NCI-H82 (cell line): ENCODE measurements at regions not wholly inside any gene's neighbourhood (a gene's known extent, or its start where the extent isn't known, plus 50 kb on each side); places are given as distances from the start of the nearest gene placed in this dataset.

ENCODE experiments used
- DNase-seq: peaks from one replicate; lab custom pipeline; 2025; lab: John Stamatoyannopoulos, UW

DNA sequence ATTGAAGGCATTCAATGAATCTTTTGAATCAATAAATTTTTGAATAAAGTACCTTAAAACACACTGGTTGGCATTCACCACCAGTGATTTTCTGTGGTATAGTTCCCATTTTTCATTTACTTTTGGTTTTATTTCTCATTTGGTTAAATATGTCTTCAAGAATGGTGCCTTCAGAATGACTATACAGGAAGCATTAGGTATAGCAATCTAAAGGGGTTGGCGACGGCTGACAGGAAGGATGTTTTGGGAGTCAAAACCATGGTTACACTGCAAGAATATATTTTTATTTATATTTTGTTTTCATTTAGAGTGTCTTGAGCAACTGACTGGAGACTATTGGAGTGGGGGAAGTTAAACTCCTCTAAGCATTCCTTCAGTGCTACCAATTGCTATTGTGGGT is 235.7 kb downstream of the HTR1A start:
- no peak for DNase-seq

DNA sequence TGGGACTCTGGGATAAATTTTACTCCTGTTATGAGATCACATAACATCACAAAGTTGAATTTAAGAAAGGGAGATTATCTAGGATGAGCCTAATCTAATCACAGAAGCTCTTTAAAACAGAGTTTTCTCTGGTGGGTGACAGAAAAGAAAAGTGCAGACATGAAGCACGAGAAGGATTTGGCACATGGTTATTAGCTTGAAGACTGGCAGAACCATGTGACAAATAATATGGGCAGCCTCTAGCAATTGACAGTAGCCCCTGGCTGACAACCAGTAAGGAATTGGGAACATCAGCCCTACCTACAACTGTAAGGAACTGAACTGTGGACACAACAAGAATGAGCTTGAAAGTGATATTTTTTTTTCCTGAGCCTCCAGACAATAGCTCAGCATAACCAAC is 243.1 kb downstream of the HTR1A start:
- peak; percentile 22 for DNase-seq

DNA sequence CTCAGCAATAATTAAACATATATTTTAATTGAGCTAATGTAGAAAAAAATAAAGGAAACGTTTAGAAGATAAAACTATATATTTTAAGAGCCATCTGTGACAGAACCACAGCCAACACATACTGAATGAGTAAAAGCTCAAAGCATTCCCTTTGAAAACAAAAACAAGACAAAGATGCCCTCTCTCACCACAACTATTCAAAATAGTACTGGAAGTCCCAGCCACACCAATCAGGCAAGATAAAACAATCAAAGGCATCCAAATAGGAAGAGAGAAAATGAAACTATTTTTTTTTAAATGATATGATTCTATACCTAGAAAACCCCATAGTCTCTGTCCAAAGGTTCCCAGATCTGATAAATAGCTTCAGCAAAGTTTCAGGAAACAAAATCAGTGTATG is 262.0 kb downstream of the HTR1A start:
- DNase-seq = no peak

DNA sequence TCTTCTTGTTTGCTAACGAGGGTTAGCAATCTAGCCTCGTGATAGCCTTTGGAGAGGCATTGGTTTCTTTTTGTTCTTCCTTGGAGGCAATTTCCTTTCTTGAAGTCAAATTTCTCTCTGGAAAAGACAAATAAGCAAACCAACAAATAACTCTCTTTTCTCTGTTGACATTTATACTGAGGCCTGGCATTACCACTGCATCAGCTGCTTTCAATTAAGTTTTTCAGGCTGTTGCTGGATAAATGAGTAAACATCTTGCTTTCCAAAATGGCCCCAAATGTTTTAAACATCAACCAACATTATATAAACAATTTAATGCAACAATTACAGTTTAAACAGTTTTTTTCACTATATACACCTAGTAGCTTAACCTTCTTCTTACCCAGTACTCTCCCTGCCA is 264.4 kb downstream of the HTR1A start:
- no peak for DNase-seq

DNA sequence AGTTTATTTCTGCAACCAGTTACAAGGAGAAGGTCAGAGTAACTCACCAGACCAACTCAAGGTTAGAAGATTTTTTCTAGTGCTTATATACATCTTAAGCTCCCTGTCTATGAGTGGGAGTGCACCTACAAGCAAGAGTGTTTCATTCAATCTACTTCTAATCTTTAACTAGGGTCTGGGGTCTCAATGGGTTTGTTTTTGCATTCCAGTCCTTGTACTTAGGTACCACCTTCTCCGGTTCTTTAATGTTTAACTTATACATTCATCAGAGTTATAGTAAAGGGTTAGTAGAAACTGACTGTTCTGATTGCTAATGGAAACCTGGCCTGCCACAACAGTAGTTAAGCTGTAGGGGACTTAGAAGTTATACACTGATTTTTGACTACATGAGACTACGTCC is 271.7 kb downstream of the HTR1A start:
- DNase-seq = no peak

DNA sequence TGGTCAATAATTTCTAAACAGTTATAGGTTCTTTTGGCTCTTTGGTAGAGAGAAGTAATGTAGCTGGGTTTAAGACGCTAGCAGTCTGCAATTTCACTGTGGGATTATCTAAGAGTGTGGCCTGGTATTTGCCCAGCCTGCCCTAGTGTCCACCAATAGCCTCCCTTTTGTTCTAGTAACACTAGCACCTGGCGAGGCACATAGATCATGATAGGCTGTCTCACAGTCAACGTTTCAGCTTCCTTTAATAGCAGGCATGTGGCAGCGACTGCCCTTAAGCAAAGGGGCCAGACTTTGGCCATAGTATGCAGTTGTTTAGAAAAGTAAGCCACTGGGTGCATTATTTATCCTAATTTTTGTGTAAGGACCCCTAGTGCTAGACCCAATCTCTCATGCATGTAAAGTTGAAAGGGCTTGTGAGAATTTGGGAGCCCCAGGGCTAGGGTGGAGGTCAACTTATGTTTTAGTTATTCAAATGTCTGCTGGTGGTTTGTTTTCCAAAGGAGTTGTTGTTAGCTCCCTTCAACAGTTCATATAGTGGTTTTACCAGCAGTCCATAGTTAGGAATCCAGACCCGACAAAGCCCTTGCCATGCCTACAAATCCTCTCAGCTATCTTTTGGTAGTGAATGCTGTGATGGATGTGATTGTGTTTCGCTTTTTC is 274.3 kb downstream of the HTR1A start:
- DNase-seq = no peak

DNA sequence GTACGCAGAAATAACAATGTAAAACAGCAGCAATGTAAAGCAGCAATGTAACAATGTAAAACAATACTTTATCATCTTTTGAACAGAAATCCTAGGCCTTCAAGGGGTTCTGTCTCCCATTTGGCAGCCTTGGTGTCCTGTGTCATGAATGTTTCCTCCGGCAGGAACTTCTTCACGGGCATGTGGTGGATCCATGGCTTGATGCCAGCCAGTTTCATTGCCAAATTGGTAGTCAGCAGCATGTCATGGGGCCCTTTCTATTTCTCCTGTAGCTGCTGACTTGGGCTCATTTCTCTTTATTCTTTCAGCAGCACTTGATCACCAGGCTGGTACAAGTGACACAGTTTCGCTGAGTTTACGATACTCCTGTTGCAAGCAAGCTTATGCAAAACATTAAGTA is 275.3 kb downstream of the HTR1A start:
- no peak for DNase-seq

DNA sequence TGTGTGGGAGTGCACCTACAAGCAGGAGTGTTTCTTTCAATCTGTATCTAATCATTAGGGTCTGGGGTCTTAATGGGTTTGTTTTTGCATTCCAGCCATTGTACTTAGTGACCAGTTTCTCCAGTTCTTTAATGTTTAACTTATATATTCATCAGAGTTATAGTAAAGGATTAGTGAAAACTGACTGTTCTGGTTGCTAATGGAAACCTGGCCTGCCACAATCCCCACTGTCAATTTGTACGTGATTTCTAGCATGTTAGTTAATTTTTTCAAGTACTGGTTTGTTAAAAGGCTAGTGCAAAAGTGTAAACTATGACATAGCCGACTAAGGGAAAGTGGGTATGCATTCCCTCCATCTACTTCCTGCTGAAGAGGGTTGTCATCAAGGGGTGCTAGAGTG is 276.1 kb downstream of the HTR1A start:
- DNase-seq = no peak

DNA sequence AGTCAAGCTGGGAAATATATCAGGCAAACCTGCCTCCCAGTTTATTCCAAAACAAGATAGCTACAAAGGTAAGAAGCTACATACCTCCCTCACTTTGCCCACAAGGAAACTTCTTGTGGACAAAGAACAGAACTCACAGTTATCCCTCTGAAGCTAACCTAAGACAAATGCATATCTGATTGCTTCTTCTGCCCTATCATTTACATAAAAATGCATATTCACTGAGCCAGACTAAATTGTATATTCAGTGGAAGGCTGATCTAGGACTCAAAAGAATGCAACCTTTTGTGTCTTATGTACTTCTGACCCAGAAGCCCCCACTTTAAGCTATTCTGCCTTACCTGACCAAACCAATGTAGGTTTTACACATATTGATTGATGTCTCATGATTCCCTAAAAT is 276.8 kb downstream of the HTR1A start:
- DNase-seq = no peak

DNA sequence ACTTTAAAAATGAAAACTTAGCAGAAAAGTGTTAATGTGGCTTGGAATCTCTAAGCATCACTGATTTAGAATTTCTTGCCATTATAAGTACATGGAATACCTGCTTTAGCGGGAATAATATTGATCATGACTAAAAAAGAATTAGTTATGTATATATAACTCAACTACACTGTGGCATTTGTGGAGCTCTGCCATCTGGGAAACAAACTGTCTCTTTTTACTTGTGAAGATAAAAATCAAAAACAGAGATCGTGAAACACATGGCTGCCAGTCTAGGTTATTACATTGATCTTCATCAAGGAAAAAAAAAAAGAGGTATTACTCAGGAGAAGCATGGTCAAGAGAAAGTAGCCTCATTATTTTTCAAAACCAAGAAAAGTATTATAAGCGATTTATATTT is 287.4 kb downstream of the HTR1A start:
- no peak for DNase-seq

DNA sequence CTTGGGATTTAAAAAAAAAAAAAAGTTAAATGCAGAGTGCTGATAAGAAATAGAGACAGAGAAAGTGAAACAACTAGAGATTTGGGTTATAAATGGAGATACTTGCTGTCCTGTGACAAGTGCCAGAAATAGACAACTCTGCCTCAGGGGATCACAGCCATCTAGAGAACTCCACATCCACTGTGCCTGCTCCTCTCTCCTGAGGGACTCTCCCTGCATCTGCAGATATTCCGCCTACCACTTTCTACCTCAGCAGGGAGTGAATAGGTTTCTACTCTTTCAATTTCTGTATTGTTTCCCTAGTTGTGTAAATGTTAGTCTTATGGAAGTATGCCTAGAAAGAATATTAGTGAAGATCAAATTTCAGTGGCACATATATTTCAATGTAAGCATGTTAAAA is 307.2 kb downstream of the HTR1A start:
- peak; percentile 5 for DNase-seq

DNA sequence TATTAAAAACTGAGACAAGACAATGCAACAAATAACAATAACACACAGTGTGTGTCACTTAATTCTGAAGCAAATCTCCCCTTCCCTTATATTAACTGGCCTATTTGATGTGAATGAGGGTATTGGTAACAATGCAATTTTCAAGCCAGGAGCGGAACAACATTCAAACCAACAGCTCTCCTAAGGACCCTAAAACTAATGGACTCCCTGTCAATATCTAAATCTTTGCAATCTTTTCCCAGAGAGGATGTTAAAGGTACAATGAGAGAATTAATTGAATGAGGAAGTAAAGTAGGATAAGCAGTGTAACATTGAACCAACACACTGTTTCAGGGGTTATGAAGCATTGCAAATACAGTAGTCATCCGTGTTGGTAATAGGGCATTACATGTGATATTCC is 311.7 kb downstream of the HTR1A start:
- DNase-seq = no peak

DNA sequence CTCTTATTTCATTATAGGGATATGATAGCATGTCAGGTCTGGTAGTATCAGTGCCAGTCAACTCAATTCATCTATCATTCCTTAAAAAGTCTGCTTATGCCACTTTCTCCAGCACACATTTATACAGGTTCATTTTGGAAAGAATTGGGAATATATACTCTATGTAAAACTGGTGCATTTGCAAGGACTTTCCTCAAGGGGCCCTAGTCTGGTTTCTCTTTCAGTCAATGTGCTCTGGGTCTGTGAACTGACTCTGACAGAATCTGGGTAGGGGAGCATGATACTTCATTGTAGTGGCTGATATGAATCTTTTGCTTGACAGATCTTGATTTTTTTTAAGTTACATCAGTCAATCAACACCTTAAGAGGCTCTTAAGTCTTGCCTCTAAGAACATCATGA is 313.9 kb downstream of the HTR1A start:
- DNase-seq = no peak

DNA sequence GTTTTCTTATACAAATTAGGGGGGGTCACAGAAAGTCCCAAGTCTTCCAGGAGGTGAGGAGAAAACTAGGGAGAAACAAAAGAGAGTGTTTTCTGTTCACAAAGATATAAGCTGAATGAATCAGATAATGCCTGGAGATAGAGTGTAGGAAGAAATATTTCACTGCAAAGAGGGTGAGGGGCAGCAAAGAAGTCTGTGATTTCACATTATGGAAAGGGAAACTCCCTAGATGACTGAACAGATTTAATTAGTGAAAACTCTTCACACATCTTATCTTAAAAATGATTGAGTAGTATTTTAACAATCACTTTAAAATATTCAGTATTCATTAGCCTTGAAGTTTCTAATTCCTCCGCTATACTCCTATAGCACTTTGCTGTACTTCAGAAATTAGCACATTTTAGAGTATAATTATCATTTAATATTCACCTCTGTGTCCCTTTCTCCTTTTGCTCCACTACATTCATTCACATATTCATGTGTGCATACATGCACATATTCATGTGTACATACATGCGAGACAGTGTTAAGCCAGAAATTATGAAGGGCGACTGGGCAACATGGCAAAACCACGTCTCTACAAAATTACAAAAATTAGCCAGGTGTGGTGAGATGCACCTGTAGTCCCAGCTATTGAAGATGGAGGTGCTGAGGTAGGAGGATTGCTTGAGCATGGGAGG is 332.2 kb downstream of the HTR1A start:
- no peak for DNase-seq

DNA sequence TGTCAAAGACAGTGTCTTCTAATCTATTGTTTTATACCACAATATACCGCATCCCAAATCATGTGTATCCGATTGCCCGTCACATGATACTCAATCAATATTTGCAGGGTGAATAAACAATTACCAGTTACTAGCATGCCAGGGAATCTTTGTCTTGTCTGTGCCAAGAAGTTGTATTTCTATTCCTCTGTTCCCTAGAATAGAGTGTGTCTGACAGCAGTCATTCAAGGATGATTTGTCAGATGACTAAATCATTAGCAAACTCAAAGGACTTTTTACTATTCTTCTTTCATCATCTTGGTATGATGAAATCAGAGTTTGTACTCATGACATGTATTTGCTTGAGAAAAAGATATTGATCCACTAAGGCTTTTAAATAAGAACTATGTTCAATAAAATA is 348.8 kb downstream of the HTR1A start:
- DNase-seq = no peak

DNA sequence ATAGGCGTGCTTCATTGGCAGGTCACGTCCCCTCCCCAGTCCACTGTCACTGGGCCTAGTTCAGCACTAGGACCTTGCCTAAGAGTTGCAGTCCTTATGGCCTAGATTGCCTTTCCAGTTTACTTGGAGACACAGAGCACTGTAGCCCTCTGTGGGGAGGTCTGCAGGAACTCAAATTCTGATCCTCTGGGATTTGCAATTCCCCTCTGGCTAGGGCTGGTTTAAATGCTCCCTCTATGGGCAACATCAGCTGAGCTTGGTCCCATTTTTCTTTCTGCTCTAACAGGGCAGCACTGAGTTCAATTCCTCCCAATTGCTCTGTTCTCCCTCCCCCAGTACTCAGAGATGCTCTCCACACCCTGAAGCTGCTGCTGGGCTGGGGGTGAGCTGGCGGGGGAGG is 358.2 kb downstream of the HTR1A start:
- no peak for DNase-seq

DNA sequence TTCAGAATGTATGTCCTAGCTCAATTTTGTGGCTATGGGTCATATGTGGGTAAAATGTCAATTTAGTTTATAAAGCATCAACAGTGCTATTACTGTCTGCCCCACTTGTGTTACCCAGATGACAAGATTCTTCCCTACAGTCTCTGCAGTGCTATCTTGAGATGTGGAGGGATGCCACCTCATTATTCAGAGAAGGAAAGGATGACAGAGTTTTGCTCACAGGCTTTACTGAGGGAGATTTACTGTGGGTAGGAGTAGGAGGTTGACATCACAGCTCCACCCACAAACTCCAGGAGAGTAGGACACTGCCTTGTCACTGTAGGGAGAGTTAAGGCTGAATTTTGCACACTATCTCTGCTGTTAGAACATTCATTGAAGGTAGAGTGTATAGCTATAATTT is 359.3 kb downstream of the HTR1A start:
- DNase-seq = no peak

DNA sequence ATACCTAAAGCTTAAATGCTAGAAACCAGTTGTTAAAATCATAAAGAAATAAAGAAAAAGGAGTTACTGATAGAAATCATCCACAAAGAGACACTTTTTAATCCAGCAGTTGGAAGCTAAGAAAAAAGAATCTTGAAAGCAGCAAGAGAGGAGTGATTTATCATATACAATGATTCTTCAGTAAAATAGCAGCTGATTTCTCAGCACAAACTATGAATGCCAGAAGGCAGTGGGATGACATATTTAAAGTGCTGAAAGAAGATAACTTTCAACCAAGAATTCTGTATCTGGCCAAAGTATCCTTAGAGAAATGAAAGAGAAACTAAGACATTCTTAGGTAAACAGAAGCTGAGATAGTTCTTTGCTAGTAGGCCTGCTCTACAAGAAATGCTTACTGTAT is 366.0 kb downstream of the HTR1A start:
- DNase-seq = no peak

DNA sequence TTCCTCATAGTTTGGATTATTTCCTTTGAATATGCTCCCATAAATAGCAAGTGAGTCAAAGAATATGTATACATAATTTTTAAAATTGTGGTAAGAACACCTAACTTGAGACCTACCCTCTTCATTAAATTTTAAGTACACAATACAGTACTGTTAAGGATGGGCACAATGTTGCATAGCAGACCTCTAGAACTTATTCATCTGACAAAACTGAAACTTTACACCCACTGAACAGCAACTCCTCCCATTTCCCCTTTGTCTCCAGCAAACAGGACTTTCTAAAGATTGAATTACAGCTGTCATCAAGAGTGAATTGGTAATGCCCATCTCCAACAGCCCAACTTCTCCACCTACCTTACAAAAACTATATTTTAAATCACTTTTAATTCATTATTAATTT is 388.9 kb downstream of the HTR1A start:
- DNase-seq = no peak

DNA sequence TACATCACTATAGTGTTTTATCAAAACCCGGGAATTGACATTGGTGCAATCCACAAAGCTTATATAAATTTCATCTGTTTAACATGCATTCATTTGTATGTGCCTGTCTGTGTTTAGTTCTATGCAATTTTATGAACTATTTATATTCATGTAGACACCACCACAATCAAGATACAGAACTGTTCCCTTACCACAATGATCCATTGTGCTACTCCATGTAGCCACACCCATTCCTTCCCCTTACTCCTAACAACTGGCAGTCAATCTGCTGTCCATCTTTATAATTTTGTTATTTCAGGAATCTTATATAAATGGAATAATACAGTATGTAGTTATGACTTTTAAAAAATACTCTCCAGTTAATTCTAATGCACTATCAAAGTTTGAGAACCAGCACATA is 389.5 kb downstream of the HTR1A start:
- DNase-seq = no peak

DNA sequence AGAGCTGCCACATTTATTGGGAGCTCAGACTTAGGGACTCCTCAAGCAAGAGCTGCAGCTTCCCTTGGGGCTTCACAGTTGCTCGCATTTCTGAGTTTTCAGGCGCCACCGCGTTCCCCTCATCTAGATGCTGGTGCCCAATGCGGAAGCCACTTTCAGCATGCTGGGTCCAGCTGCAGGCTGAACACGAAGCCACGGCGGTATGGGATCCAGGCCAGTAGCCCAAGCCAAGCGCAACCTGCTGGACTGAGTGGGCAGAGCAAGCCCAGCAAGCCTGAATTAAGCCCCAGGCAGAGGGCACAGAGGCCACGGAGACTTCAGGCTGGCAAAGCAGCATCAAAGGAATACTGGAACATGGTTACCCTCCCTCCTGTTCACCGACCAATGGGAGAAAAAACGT is 391.5 kb downstream of the HTR1A start:
- DNase-seq = no peak

DNA sequence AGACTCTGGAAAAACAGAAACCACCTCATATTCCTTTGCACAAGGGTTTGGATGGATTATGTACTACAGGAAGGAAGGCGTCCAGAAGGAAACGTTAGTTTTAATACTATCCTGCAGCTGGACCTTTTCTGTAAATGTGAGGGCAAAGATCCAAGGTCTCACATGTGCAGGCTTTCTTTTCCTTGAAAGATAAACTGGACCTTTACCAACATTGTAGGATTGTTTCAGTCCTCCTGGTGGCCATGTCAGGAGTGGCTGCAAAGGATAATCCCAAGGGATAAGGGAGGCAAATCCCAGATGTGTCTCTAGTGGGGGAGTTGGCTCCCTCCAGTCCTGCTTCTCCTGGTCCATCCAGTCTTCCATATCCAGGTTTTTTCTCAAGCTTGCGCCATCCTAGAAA is 397.5 kb downstream of the HTR1A start:
- peak; percentile 12 for DNase-seq

DNA sequence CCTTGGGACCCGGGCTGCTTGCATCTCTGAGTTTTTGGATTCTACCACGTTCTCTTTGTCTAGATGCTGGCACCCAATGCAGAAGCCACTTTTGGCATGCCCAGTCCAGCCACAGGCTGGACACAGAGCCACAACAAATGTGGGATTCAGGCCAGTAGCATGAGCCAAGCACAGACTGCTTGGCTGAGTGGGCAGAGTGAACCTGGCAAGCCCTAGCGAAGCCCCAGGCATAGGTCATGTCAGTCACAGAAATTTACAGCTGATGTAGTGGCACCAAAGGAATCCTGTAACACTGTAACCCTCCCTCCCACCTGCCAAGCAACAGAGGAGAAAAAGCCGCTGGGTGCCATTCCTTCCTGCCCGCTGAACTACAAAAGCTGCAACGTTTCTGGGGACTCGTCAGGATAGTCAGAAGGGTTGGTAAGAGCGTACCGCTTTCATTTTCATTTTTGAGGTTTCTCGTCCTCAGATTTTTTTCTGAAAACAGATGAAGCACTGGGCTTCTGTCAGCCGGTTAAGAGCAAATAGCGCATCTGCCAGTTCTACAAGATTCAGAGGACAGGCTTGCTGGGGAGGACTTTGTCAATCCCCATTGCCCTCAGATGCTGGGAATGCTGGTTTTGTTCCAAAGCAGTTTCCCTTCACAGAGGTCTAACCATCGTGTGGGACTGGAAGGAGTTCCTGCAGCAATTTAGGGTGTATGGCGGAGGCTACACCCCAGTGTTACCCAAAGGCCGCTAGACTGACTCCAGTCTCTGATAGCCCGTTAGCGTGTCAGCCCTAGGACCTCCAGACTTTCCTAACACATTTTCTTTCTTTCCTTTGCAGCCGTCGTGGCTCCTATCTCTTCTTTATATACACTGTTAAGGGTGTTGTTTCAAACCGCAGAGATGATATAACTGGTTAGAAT is 399.0 kb downstream of the HTR1A start:
- DNase-seq = no peak
